SK-N-SH treated with all-trans-retinoic acid at 6 μM for 48 hours (cell line): ENCODE measurements at regions not wholly inside any gene's neighbourhood (a gene's known extent, or its start where the extent isn't known, plus 50 kb on each side); places are given as distances from the start of the nearest gene placed in this dataset.

ENCODE experiments used
- ATAC-seq: fragments of 200-7000 bp; cut with Tn5 transposase; 3 replicates; pipeline ENCODE4 v1.9.1; 2020; ENCODE audit warnings: mild to moderate bottlenecking, moderate library complexity
- ARNTL ChIP-seq: fragments of 450-650 bp; formaldehyde crosslinking; IDR thresholded peaks from 2 replicates; pipeline ENCODE4 v1.5.0; 2020; ENCODE audit warnings: low read depth, mild to moderate bottlenecking, moderate library complexity, borderline replicate concordance
- BACH2 ChIP-seq: fragments of 250-450 bp; sonication (Bioruptor Pico); IDR thresholded peaks from 2 replicates; pipeline ENCODE4 v1.9.0; 2021; ENCODE audit warnings: mild to moderate bottlenecking, borderline replicate concordance
- CREB5 ChIP-seq: fragments of 250-450 bp; sonication (Bioruptor Pico); IDR thresholded peaks from 2 replicates; pipeline ENCODE4 v1.5.1; 2020; ENCODE audit warnings: low read depth, mild to moderate bottlenecking, moderate library complexity
- CSDC2 ChIP-seq: fragments of 250-450 bp; sonication (Bioruptor Pico); IDR thresholded peaks from 2 replicates; pipeline ENCODE4 v1.5.0; 2020; ENCODE audit warnings: mild to moderate bottlenecking, moderate library complexity
- CSRNP3 ChIP-seq: fragments of 250-450 bp; sonication (Bioruptor Pico); IDR thresholded peaks from 2 replicates; pipeline ENCODE4 v1.5.1; 2021; ENCODE audit warnings: mild to moderate bottlenecking, moderate library complexity
- ESRRG ChIP-seq: fragments of 250-450 bp; sonication (Bioruptor Pico); IDR thresholded peaks from 2 replicates; pipeline ENCODE4 v1.6.1; 2021; ENCODE audit warnings: mild to moderate bottlenecking
- GLIS3 ChIP-seq: fragments of 250-450 bp; sonication (Bioruptor Pico); IDR thresholded peaks from 2 replicates; pipeline ENCODE4 v1.5.0; 2020; ENCODE audit warnings: mild to moderate bottlenecking, moderate library complexity
- ISL1 ChIP-seq: fragments of 250-450 bp; sonication (Bioruptor Pico); IDR thresholded peaks from 2 replicates; pipeline ENCODE4 v2.1.2; 2022; ENCODE audit warnings: mild to moderate bottlenecking, moderate library complexity
- OSR1 ChIP-seq: fragments of 250-450 bp; sonication (Bioruptor Pico); IDR thresholded peaks from 2 replicates; pipeline ENCODE4 v1.8.0; 2022; ENCODE audit warnings: moderate library complexity, mild to moderate bottlenecking, inconsistent platforms
- PATZ1 ChIP-seq: fragments of 250-450 bp; sonication (Bioruptor Pico); IDR thresholded peaks from 2 replicates; pipeline ENCODE4 v1.8.0; 2020; ENCODE audit warnings: mild to moderate bottlenecking, moderate library complexity, borderline replicate concordance
- POU6F1 ChIP-seq: fragments of 250-450 bp; sonication (Bioruptor Pico); IDR thresholded peaks from 2 replicates; pipeline ENCODE4 v1.8.0; 2021; ENCODE audit warnings: low read depth, mild to moderate bottlenecking, moderate library complexity, borderline replicate concordance
- PPARA ChIP-seq: fragments of 250-450 bp; sonication (Bioruptor Pico); IDR thresholded peaks from 2 replicates; pipeline ENCODE4 v1.5.0; 2020; ENCODE audit warnings: mild to moderate bottlenecking, borderline replicate concordance
- SNAI2 ChIP-seq: fragments of 250-450 bp; sonication (Bioruptor Pico); IDR thresholded peaks from 2 replicates; pipeline ENCODE4 v1.5.0; 2020; ENCODE audit warnings: mild to moderate bottlenecking, moderate library complexity
- TCF4 ChIP-seq: fragments of 250-450 bp; sonication (Bioruptor Pico); IDR thresholded peaks from 2 replicates; pipeline ENCODE4 v1.8.0; 2021; ENCODE audit warnings: mild to moderate bottlenecking, moderate library complexity, borderline replicate concordance
- TSHZ2 ChIP-seq: fragments of 250-450 bp; sonication (Bioruptor Pico); IDR thresholded peaks from 2 replicates; pipeline ENCODE4 v1.5.0; 2020; ENCODE audit warnings: mild to moderate bottlenecking, moderate library complexity
- ZC3H10 ChIP-seq: fragments of 250-450 bp; sonication (Bioruptor Pico); IDR thresholded peaks from 2 replicates; pipeline ENCODE4 v1.5.1; 2021; ENCODE audit warnings: mild to moderate bottlenecking, moderate library complexity
- ZFP3 ChIP-seq: fragments of 250-450 bp; sonication (Bioruptor Pico); IDR thresholded peaks from 2 replicates; pipeline ENCODE4 v1.5.0; 2020; ENCODE audit warnings: mild to moderate bottlenecking, moderate library complexity
- ZFP30 ChIP-seq: fragments of 450-650 bp; formaldehyde crosslinking; IDR thresholded peaks from 2 replicates; pipeline ENCODE4 v1.5.0; 2022; ENCODE audit warnings: mild to moderate bottlenecking, moderate library complexity
- ZNF565 ChIP-seq: fragments of 450-650 bp; formaldehyde crosslinking; conservative IDR thresholded peaks from 2 replicates; pipeline ENCODE4 v1.5.0; 2020; ENCODE audit warnings: low read depth, mild to moderate bottlenecking, moderate library complexity

- TF ChIP-seq ZFP30 (CRISPR knock-in tag): no peak
These were observed 230.9 kb downstream of the BTG1 start (continued) for GRCh38 chr12:91914701-91915100.

- no peak for ATAC-seq
- TF ChIP-seq ZFP3 (CRISPR knock-in tag): no peak
- TF ChIP-seq ZFP30 (CRISPR knock-in tag): no peak
- no peak for TF ChIP-seq CREB5 (CRISPR knock-in tag)
- no peak for TF ChIP-seq GLIS3 (CRISPR knock-in tag)
- no peak for TF ChIP-seq ISL1 (CRISPR knock-in tag)
- no peak for TF ChIP-seq ZNF565
- no peak for TF ChIP-seq TSHZ2 (CRISPR knock-in tag)
- no peak for TF ChIP-seq TCF4 (CRISPR knock-in tag)
- no peak for TF ChIP-seq ZC3H10 (CRISPR knock-in tag)
- TF ChIP-seq ESRRG: no peak
- TF ChIP-seq OSR1 (CRISPR knock-in tag): no peak
- TF ChIP-seq ARNTL (CRISPR knock-in tag): no peak
- no peak for TF ChIP-seq PATZ1 (CRISPR knock-in tag)
- no peak for TF ChIP-seq POU6F1 (CRISPR knock-in tag)
These were observed 232.0 kb downstream of the BTG1 start for GRCh38 chr12:91913651-91914050.

GRCh38 chr12:91913124-91913523 lies 232.5 kb downstream of the BTG1 start:
- no peak for ATAC-seq

More at GRCh38 chr12:91913124-91913523, 232.5 kb downstream of the BTG1 start:
- TF ChIP-seq TSHZ2 (CRISPR knock-in tag): no peak
- TF ChIP-seq BACH2 (CRISPR knock-in tag): no peak
- TF ChIP-seq CSRNP3: no peak
- no peak for TF ChIP-seq SNAI2 (CRISPR knock-in tag)
- TF ChIP-seq PPARA (CRISPR knock-in tag): no peak
- TF ChIP-seq ZC3H10 (CRISPR knock-in tag): no peak
- TF ChIP-seq CREB5 (CRISPR knock-in tag): no peak
- no peak for TF ChIP-seq OSR1 (CRISPR knock-in tag)
- TF ChIP-seq CSDC2: no peak
- TF ChIP-seq ZFP3 (CRISPR knock-in tag): no peak
